ENCODE measurements at regions not wholly inside any gene's neighbourhood (a gene's known extent, or its start where the extent isn't known, plus 50 kb on each side); places are given as distances from the start of the nearest gene placed in this dataset.

GRCh38 chr5:74216012-74216411, 424.5 kb downstream of the ENC1 start:
- no peak for DNase-seq (ENCODE audit: low read depth in 1 of 2, low spot score in 1 of 2)
- H3K27ac ChIP-seq, result no peak overlapping the region
- no peaks in the 10 kb centered on the region for H3K36me3 ChIP-seq
- TF ChIP-seq CTCF (IDR thresholded peaks at IDR 0.05; ENCODE audit: low read depth, low read length), result no peak
- no peak overlapping the region for H3K4me3 ChIP-seq
- H3K4me1 ChIP-seq (ENCODE audit: low read depth), result no peaks in the 10 kb centered on the region
- no peaks in the 10 kb centered on the region for H3K27me3 ChIP-seq
- no peaks in the 10 kb centered on the region for H3K9me3 ChIP-seq (ENCODE audit: low read depth)

GRCh38 chr5:74212336-74212735, 428.2 kb downstream of the ENC1 start:
- peak; percentile 20 to 46 for DNase-seq (ENCODE audit: low read depth in 1 of 2, low spot score in 1 of 2)
- H3K27me3 ChIP-seq, result no peaks in the 10 kb centered on the region
- no peaks in the 10 kb centered on the region for H3K36me3 ChIP-seq
- H3K4me1 ChIP-seq (ENCODE audit: low read depth), result no peaks in the 10 kb centered on the region
- no peaks in the 10 kb centered on the region for H3K9me3 ChIP-seq (ENCODE audit: low read depth)
- TF ChIP-seq CTCF (IDR thresholded peaks at IDR 0.05; ENCODE audit: low read depth, low read length), result peak; percentile 49
- no peak overlapping the region for H3K27ac ChIP-seq
- H3K4me3 ChIP-seq, result no peak overlapping the region

- DNase-seq (ENCODE audit: low read depth in 1 of 2, low spot score in 1 of 2), result no peak
Measured at GRCh38 chr5:74209571-74209970, 431.0 kb downstream of the ENC1 start.

GRCh38 chr5:74206579-74207550, 433.7 kb downstream of the ENC1 start:
- peak in 1 of 2 donors; percentile 89 for DNase-seq (ENCODE audit: low read depth in 1 of 2, low spot score in 1 of 2)
- TF ChIP-seq CTCF (IDR thresholded peaks at IDR 0.05; ENCODE audit: low read depth, low read length), result no peak
- Histone ChIP-seq H3K9me3 (ENCODE audit: low read depth) (no peaks in the 10 kb centered on the region), H3K4me3 (no peak overlapping the region), H3K4me1 (ENCODE audit: low read depth) (no peaks in the 10 kb centered on the region), H3K36me3 (no peaks in the 10 kb centered on the region), H3K27ac (no peak overlapping the region), H3K27me3 (no peaks in the 10 kb centered on the region)

More at GRCh38 chr5:74209571-74209970, 431.0 kb downstream of the ENC1 start:
- no peak for TF ChIP-seq CTCF (IDR thresholded peaks at IDR 0.05; ENCODE audit: low read depth, low read length)
- H3K27ac ChIP-seq, result no peak overlapping the region
- H3K4me3 ChIP-seq, result no peak overlapping the region
- no peaks in the 10 kb centered on the region for H3K27me3 ChIP-seq
- H3K9me3 ChIP-seq (ENCODE audit: low read depth), result no peaks in the 10 kb centered on the region
- no peaks in the 10 kb centered on the region for H3K36me3 ChIP-seq
- no peaks in the 10 kb centered on the region for H3K4me1 ChIP-seq (ENCODE audit: low read depth)

GRCh38 chr5:74205767-74206578, 434.6 kb downstream of the ENC1 start:
- no peaks in the 10 kb centered on the region for H3K27me3 ChIP-seq
- no peak overlapping the region for H3K27ac ChIP-seq

More at GRCh38 chr5:74205767-74206578, 434.6 kb downstream of the ENC1 start:
- DNase-seq (ENCODE audit: low read depth in 1 of 2, low spot score in 1 of 2), result peak in 1 of 2 donors; percentile 10
- no peaks in the 10 kb centered on the region for H3K9me3 ChIP-seq (ENCODE audit: low read depth)
- H3K4me3 ChIP-seq, result no peak overlapping the region
- no peaks in the 10 kb centered on the region for H3K36me3 ChIP-seq
- H3K4me1 ChIP-seq (ENCODE audit: low read depth), result no peaks in the 10 kb centered on the region
- TF ChIP-seq CTCF (IDR thresholded peaks at IDR 0.05; ENCODE audit: low read depth, low read length), result no peak

All from cardiac muscle cell (in vitro differentiated cells and primary cell).